Transverse colon (tissue), 4 donors: ENCODE measurements at regions not wholly inside any gene's neighbourhood (a gene's known extent, or its start where the extent isn't known, plus 50 kb on each side); places are given as distances from the start of the nearest gene placed in this dataset.

Source experiments
- DNase-seq: peaks from one replicate; pipeline ENCODE4 v3.0.0-alpha.2; 2019
- H3K27ac ChIP-seq, 4 donors: fragments of 200-600 bp; sonication (generic); 2 replicates each; pipeline ENCODE4 v1.5.1; 2016 to 2018; ENCODE audit warnings: inconsistent platforms in 4 of 4
- H3K27me3 ChIP-seq: fragments of 200-600 bp; sonication (generic); 2 replicates; pipeline ENCODE4 v1.5.1; 2017; ENCODE audit warnings: inconsistent platforms
- H3K36me3 ChIP-seq, 4 donors: fragments of 200-600 bp; sonication (generic); 2 replicates each; pipeline ENCODE4 v1.5.1; 2017 to 2019; ENCODE audit warnings: inconsistent platforms in 4 of 4
- H3K4me1 ChIP-seq, 4 donors: fragments of 200-600 bp; sonication (generic); 2 replicates each; pipeline ENCODE4 v1.5.1; 2017 to 2020; ENCODE audit warnings: inconsistent platforms in 4 of 4
- H3K4me3 ChIP-seq, 4 donors: fragments of 200-600 bp; sonication (generic); 1 replicate in 1 of 4; 2 replicates in 3 of 4; pipeline versions ENCODE4 v1.5.1 to v1.6.1; 2017 to 2019; ENCODE audit warnings: inconsistent platforms in 4 of 4
- H3K9me3 ChIP-seq, 2 donors: fragments of 200-600 bp; sonication (generic); 2 replicates each; pipeline ENCODE4 v1.5.1; 2017 to 2019; ENCODE audit warnings: inconsistent platforms in 2 of 2
- EP300 ChIP-seq: sonication (generic); formaldehyde crosslinking; IDR thresholded peaks from one replicate; pipeline ENCODE4 v1.6.1; 2017; ENCODE audit warnings: antibody characterized with exemption, low read depth
- POLR2A ChIP-seq: fragments of 450-650 bp; IDR thresholded peaks from one replicate; pipeline ENCODE4 v1.6.1; 2016; ENCODE audit warnings: antibody characterized with exemption, mild to moderate bottlenecking, moderate library complexity
- POLR2AphosphoS5 ChIP-seq, 3 donors: sonication (generic); formaldehyde crosslinking; IDR thresholded peaks; one replicate each; pipeline ENCODE4 v1.6.1; 2016; ENCODE audit warnings: antibody characterized with exemption in 3 of 3
- WGBS, 2 donors: methylation state at CpG; one replicate each; pipeline ENCODE4 v1.1.5; 2018; ENCODE audit warnings: low coverage in 1 of 2; 5-methylcytosine and 5-hydroxymethylcytosine counted together
- in situ Hi-C, 4 donors: fragments of 200-750 bp; cut with MboI; loops; one replicate each; pipeline versions ENCODE4 v1.15.0 to v1.15.1; 2017; ENCODE audit warnings: low sequenced_read_pairs in 3 of 4, low pct_ligation_motif_present in 1 of 4, low pct_unique_long_range_greater_than_20kb in 1 of 4
- intact Hi-C: fragments of 100-400 bp; cut with DNase I; formaldehyde crosslinking; loops from one replicate; pipeline ENCODE4 v1.15.1; 2023; ENCODE audit warnings: low total_unique reads
- TF ChIP-seq, protein P1 (sequence below), 5 experiments: fragments of 200-600 bp in 3 of 5; fragments of 450-650 bp in 2 of 5; sonication (generic) in 3 of 5; IDR thresholded peaks; 1 replicate in 2 of 5; 2 replicates in 3 of 5; pipeline ENCODE4 v1.5.1; 2016 to 2017; ENCODE audit warnings: antibody characterized with exemption in 5 of 5, inconsistent platforms in 3 of 5, mild to moderate bottlenecking in 2 of 5, moderate library complexity in 1 of 5

DNA sequence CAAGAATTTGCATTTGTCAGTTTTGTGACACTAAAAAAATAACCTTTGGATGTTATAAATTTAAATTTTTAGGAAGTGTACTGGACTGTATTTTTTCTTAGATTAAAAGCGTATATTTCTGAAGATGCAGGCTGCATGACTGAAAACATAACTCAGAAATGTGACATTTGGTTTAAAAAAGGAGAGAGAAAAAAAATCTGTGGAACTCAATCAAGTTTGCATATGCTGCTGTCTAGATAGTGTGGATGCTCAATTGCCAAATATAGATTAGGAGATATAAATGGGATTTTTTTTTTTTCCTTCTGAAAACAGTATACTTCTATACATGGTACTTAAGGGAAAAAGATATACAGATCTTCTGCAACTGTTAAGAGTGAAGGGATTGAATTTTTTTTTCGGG lies 402.3 kb downstream of the TAF11L14 start:
- no peaks in the 10 kb centered on the region for H3K27me3 ChIP-seq
- no peak for DNase-seq
- in situ Hi-C loops: no loop called here
- H3K9me3 ChIP-seq: no peaks in the 10 kb centered on the region
- H3K27ac ChIP-seq: no peak overlapping the region
- intact Hi-C loops: no loop called here
- H3K36me3 ChIP-seq: no peaks in the 10 kb centered on the region
- H3K4me1 ChIP-seq: no peaks in the 10 kb centered on the region
- TF ChIP-seq POLR2A (no peak), EP300 (no peak)
- TF ChIP-seq, protein P1, sequence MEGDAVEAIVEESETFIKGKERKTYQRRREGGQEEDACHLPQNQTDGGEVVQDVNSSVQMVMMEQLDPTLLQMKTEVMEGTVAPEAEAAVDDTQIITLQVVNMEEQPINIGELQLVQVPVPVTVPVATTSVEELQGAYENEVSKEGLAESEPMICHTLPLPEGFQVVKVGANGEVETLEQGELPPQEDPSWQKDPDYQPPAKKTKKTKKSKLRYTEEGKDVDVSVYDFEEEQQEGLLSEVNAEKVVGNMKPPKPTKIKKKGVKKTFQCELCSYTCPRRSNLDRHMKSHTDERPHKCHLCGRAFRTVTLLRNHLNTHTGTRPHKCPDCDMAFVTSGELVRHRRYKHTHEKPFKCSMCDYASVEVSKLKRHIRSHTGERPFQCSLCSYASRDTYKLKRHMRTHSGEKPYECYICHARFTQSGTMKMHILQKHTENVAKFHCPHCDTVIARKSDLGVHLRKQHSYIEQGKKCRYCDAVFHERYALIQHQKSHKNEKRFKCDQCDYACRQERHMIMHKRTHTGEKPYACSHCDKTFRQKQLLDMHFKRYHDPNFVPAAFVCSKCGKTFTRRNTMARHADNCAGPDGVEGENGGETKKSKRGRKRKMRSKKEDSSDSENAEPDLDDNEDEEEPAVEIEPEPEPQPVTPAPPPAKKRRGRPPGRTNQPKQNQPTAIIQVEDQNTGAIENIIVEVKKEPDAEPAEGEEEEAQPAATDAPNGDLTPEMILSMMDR (IDR thresholded peaks at IDR 0.05): no peak
- no peak overlapping the region for H3K4me3 ChIP-seq
- 74 to 77% methylated on average over 2 of the region's 2 CpGs for WGBS, 2 donors

DNA sequence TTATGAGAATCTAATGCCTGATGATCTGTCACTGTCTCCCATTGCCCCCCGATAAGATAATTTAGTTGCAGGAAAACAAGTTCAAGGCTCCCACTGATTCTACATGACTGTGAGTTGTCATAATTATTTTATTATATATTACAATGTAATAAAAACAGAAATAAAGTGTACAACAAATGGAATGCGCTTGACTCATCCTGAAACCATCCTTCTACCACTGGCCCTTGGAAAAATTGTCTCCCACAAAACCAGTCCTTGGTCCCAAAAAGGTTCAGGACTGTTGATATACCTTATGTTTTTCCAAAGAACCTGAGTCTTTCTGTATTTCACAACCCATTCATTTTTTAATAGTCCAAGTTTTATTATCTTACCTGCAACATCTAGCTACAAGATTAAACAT lies 403.5 kb downstream of the TAF11L14 start:
- H3K9me3 ChIP-seq: no peaks in the 10 kb centered on the region
- in situ Hi-C loops: no loop called here
- DNase-seq: no peak
- WGBS, 2 donors: 78 to 91% methylated on average over 1 to 2 of the region's 2 CpGs
- no peaks in the 10 kb centered on the region for H3K27me3 ChIP-seq
- H3K4me3 ChIP-seq: no peak overlapping the region
- TF ChIP-seq, protein P1 (IDR thresholded peaks at IDR 0.05): no peak
- TF ChIP-seq POLR2AphosphoS5 (IDR thresholded peaks at IDR 0.05) (no peak), POLR2A (no peak), EP300 (no peak)
- no peaks in the 10 kb centered on the region for H3K36me3 ChIP-seq
- no peak overlapping the region for H3K27ac ChIP-seq
- intact Hi-C loops: no loop called here
- H3K4me1 ChIP-seq: no peaks in the 10 kb centered on the region

DNA sequence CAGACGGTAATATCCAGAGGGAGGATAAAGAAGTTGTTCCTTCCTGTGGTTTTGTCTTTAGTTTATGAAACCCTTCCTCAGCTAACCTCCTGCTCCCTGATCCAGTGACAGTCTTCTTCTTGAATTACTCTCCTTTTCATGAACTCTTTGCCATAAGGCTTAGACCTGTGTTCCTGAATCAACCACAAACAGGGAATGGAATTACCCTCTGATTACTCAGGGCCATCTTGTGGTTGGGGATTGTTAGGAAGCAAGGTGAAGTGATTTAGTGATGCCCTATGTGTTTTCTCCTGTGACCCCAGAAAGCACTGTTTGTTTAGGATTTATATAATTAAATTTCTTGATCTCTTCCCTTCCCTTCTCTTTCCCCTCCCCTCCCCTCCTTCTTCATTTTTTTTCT lies 409.1 kb downstream of the TAF11L14 start:
- in situ Hi-C loops: no loop called here
- Histone ChIP-seq H3K4me1 (no peaks in the 10 kb centered on the region), H3K27me3 (no peaks in the 10 kb centered on the region)

DNA sequence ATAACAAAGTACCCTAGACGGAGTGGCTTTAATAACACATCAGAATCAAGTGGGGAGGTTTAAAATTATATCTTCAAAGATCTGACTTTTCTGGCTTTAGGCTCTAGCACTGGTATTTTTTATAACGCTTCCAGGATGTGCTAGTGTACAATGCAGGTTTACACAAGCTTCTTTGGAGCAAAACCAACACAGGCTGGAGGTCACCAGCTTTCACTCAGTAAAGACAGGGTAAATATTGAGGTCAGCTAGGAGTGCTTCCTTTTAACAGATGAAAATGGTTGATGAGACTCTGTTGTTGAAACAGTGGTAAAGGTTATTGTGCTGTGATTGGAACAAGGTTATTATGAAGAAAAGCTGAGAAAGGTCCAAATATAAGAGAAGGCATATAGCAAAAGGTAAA lies 414.2 kb downstream of the TAF11L14 start:
- H3K36me3 ChIP-seq: no peaks in the 10 kb centered on the region
- intact Hi-C loops: no loop called here
- in situ Hi-C loops: no loop called here
- TF ChIP-seq POLR2A: no peak
- DNase-seq: no peak
- no peaks in the 10 kb centered on the region for H3K9me3 ChIP-seq
- no peak overlapping the region for H3K4me3 ChIP-seq
- H3K27ac ChIP-seq: no peak overlapping the region
- no peaks in the 10 kb centered on the region for H3K4me1 ChIP-seq
- WGBS, 2 donors: 12 to 18% methylated on average over 2 of the region's 2 CpGs
- H3K27me3 ChIP-seq: no peaks in the 10 kb centered on the region

More for the DNA sequence above, 409.1 kb downstream of the TAF11L14 start:
- TF ChIP-seq POLR2A (no peak), POLR2AphosphoS5 (IDR thresholded peaks at IDR 0.05) (no peak), EP300 (no peak)
- TF ChIP-seq, protein P1 (IDR thresholded peaks at IDR 0.05): no peak
- Histone ChIP-seq H3K36me3 (no peaks in the 10 kb centered on the region), H3K27ac (no peak overlapping the region), H3K4me3 (no peak overlapping the region), H3K9me3 (no peaks in the 10 kb centered on the region)
- WGBS, 2 donors: 24 to 50% methylated on average over 1 of the region's 1 CpG
- intact Hi-C loops: no loop called here
- no peak for DNase-seq

DNA sequence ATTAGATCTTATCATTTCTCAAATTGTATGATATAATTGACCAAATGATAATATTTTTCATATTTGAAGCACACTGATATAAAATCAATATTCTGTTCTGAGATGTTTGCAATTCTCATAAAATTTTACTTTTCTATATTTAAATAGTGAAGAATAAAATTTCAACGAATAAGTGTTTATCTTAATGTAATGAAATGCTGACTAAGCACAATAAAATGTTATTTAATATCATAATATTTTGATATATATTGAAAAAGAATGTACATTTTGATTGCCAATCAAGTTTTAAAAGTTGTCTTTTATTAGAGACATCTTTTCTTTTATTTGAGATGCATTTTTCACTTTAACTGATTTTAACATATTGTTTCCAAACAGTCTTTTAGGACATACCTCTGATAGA lies 416.1 kb downstream of the TAF11L14 start:
- Histone ChIP-seq H3K9me3 (no peaks in the 10 kb centered on the region), H3K4me3 (no peak overlapping the region), H3K27ac (no peak overlapping the region), H3K36me3 (no peaks in the 10 kb centered on the region), H3K27me3 (no peaks in the 10 kb centered on the region), H3K4me1 (no peaks in the 10 kb centered on the region)
- TF ChIP-seq, protein P1 (IDR thresholded peaks at IDR 0.05): no peak
- no peak for TF ChIP-seq POLR2A
- no peak for TF ChIP-seq EP300
- no peak for TF ChIP-seq POLR2AphosphoS5 (IDR thresholded peaks at IDR 0.05)
- intact Hi-C loops: no loop called here
- in situ Hi-C loops: no loop called here
- DNase-seq: no peak
- 73 to 75% methylated on average over 1 of the region's 1 CpG for WGBS, 2 donors
